NCI-H774 (cell line): ENCODE measurements at regions not wholly inside any gene's neighbourhood (a gene's known extent, or its start where the extent isn't known, plus 50 kb on each side); places are given as distances from the start of the nearest gene placed in this dataset.
"Not testable (repeated sequence)": the region's sequence is repeated elsewhere in the genome, so short reads cannot be mapped to it uniquely, and the experiment has no call there.

ENCODE experiments used
- DNase-seq: peaks from one replicate; lab custom pipeline; 2025; lab: John Stamatoyannopoulos, UW

DNA sequence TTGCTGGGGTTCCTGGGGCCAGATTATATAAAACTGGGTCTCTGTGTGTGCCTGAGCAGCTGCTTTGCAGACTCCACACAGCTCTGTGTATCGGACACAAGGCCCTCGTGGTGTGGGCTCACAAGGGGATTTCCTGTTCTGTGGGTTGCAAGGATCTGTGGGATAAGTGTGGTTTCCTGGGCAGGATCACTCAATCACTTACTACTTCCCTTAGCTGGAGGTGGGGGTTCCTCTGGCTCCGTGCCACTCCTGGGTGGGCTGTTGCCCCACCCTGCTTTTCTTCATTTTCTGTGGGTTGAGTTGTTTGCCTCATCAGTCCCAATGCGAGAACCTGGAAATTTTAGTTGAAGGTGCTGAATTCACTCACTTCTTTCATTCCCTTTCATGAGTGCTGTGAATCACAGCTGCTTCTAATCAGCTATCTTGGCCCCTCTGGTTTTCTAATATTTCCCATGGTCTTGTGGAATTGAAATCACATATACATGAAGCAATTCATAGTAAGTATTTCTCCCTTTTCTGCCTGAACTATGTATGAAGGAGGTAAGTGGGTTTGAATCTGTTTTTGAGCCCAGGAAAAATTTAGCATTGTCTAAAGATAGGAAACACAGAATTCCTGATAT lies 196.3 kb downstream of the DCDC2C start:
- DNase-seq = no peak

- no peak for DNase-seq
Observed at GRCh38 chr2:3902131-3902530, 198.8 kb downstream of the DCDC2C start.

DNA sequence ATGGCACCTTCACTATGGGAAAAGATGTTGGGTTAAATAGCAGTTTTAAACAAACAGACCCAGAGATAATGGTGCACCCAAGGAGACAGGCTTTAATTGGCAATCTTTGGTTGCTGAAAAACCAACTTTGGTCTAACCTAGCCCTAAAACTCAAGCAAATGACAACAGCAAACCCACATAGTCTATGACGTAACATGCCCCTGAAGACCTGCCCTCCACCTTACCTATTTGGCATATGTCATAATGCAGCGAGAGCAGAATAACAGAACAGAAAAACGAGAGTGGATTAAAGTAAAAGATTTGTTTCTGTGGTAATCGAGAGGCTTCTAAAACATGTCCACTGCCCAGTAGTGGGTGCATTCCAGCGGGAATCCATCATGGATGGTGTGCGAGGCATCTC lies 200.7 kb downstream of the DCDC2C start:
- no peak for DNase-seq

DNA sequence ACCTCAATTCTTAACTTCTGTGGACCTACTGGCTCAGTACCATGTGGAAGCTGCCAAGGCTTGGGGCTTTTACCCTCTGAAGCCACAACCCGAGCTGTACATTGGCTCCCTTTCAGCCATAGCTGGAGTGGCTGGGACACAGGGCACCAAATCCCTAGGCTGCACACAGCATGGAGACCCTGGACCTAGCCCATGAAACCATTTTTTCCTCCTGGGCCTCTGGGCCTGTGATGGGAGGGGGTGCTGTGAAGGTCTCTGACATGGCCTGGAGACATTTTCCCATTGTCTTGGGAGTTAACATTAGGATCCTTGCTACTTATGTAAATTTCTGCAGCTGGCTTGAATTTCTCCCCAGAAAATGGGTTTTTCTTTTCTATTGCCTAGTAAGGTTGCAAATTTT lies 205.1 kb downstream of the DCDC2C start:
- not testable (repeated sequence) for DNase-seq

GRCh38 chr2:3911882-3912455 lies 208.6 kb downstream of the DCDC2C start:
- DNase-seq = no peak

DNA sequence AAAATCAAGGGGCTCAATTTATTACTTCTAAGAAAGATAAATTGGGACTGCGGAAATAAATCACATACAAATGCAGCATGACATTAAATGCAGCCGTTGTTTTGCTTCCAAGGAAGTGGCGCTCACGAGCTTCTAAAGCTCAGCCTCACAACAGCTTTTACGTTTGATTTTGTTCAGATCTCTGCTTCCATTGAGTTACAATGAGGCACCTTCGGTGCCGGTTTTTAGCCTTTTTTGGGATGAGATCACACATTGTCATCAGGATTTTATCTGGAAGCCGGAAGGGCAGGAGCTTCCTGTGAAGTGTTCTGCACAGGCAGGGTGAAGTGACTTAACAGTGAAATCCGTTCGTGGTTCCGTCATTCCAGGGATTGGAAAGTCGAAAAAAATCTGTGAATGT lies 209.8 kb downstream of the DCDC2C start:
- DNase-seq = no peak

- no peak for DNase-seq
Observed at GRCh38 chr2:3914241-3914640, 210.9 kb downstream of the DCDC2C start.

DNA sequence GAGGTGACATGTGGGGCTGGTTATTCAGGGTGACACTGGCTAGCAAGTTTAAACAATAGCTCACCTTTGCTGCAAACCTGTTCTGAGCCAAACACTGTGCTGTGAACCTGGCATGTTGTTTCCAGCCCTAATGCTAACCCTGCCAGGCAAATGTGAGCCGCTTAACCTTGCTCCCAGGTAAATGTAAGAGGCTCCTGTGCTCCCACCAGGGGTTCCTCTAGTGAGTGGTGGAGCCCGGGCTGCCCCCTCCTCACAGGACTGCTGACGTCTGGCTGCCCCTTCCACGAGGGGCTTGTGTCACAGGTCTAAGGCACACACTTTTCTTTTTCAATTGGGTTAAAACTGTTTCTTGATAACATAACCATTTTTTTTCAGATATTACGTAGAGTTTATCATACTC lies 223.7 kb downstream of the DCDC2C start:
- peak; percentile 7 for DNase-seq

DNA sequence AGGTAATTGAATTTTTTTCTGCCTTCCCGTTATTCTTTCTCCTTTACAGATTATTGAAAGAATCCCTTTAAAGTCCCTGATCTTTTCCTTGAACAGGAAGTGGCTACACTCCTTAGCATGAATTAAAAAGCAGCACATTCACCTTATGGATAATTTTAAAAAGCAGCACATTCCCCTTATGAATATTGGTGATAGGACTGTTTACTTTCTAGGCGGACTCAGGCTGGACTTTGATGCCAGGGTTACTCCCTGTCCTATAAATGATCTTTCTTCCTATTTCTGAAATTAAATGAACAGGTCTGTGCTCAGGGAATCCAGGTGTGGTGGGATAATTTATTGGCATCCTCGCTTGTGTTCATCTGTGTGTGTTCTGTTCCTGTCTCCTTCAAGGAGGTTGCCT lies 226.0 kb downstream of the DCDC2C start:
- no peak for DNase-seq

DNA sequence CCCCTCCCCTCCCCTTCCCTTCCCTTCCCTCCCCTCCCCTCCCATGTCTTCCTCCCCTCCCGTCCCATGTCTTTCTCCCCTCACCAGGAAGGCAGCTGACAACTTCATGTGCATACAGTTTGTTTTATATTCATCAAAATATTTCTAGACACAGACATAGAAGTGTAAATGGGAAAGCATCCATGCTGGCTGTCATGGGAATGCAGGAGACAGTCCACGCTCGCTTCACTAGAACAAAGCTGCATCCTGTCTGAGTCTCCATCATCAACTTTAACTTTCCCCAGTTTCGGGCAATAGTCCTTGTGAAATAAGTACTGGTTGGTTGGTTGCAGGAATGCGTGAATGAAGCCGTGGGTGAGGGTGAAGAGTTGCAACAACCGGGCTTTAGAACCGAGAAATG lies 226.9 kb downstream of the DCDC2C start:
- no peak for DNase-seq

DNA sequence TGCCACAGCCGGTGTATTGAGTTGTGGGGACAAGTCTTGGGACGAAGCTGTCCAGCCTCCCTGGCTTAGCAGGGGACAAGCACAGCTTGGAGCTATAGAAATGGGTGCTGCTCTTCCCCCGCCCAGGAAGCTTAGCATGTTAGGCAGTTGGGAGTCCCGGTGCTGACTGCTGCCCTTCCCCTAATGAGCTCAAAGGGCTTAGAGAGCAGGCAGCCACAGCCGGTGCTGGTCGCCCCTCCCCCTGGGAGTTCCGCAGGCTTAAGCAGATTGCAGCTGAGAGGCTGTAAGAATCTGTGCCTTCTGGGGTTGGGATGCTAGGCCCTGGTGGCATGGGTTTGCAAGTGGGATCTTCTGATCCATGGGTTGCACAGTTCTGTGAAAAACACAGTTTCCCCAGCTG lies 237.3 kb downstream of the DCDC2C start:
- DNase-seq = no peak

GRCh38 chr2:3942841-3943240 lies 239.5 kb downstream of the DCDC2C start:
- no peak for DNase-seq

- DNase-seq = no peak
Observed at GRCh38 chr2:3944071-3944470, 240.7 kb downstream of the DCDC2C start.

- no peak for DNase-seq
Observed at GRCh38 chr2:3944841-3945240, 241.5 kb downstream of the DCDC2C start.

DNA sequence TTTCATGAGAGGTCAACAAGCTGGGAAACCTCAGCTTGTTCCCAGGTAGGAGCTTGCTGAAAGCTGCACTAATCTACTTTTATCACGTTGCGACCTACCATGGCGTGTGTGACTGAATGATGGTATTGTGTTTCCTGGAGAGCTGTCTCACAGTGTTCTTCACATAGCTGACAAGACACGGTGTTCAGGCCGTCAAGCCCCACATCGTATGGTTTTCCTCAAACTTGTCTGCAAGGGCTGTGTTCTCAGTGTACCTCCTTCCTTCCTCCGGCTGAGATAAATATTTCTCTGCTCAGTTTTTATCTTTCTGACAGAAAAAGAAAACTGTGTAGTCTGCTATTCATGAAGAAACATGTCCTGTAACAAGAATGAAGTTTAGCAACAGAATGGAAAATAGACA lies 244.8 kb downstream of the DCDC2C start:
- DNase-seq = no peak

- no peak for DNase-seq
Observed at GRCh38 chr2:3951131-3951954, 248.0 kb downstream of the DCDC2C start.

DNA sequence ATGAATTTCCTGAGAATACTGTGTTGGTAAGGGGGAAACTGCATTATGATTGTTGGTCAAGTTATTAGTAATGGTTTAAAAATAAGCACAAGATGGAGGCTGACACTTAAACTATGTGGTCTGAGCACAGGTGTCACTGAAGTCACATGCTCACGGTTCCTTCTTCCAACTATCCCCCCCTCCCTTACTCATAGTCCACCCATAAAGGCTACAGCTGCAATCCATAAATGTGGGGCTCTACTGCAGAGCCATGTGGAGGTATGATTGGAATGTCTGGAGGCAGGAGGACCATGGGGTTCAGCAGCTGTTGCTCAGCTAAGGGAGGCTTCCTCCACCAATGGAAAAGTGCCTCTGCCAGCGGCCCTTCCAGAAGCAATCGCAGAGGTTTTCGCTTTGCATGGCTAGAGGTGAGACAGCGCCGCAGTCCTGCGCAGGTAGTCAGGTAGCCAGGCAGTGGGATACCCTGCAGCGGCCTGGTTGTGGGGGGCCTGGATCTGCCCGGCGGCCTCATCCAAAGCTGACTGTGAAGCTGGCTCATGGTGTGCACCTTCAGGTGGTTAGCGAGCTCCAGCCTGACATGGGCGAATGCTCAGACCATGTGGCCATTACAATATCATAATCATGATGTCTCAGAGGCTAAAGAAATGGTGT lies 249.6 kb downstream of the DCDC2C start:
- DNase-seq = no peak

DNA sequence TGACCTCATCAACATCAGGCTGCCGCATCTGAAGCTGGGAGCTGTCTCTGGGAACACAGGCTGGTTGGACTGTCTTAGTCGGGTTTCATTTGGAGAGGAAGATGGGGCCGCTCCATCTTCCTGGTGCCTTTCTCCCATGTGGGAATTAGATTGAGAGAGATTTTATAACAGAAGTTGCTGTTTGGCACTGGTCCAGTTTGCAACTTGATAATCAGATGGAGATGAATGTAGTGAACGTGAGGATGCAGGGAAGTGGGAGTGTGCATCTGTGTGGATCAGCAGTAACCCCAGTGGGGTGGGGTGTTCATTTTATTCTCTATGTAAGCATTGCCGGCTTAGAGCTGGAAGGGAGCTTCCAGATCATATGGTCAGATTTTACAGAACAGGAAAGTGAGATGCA lies 250.9 kb downstream of the DCDC2C start:
- no peak for DNase-seq

DNA sequence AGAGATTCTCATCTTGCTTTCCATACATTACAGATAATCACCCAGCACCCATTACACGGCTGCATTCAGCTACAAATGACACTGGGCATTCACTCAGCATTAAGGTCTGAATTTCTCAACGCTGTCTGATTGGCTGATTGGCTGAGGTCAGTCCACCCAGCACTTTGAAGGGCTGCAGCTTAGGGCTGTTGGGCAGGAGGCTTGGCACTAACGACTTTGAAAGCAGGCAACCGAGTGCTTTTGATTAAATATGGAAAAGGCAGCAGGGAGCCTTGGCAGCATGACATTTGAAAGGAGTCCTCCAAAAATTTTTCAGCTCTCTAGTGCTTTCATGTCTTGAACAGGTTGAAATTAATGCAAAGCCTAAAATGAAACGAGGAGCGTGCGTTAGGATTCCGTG lies 253.0 kb downstream of the DCDC2C start:
- no peak for DNase-seq

- no peak for DNase-seq
Observed at GRCh38 chr2:3956892-3957291, 253.5 kb downstream of the DCDC2C start.

- DNase-seq = no peak
Observed at GRCh38 chr2:3958465-3958864, 255.1 kb downstream of the DCDC2C start.

GRCh38 chr2:3958969-3959368 lies 255.6 kb downstream of the DCDC2C start:
- DNase-seq = no peak

DNA sequence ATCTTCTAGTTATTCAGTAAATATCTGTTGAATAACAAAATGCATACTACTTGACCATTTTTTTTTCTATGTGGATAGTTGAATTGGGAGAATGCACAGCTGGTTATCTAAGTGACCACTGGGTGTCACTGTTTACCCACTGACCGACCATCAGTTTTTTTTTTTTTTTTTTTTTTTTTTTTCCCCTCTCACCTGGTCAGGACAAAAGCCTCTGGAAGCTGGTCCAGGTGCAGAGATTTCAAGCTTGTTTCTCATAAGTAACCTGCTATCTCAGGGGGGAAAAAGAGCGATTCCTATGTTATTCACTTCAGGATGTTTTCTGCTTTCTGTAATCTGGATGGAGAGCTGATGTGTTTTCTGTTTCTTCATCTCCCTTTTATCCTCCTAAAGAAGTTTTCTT lies 256.0 kb downstream of the DCDC2C start:
- DNase-seq = peak; percentile 57
